ENCODE measurements at regions not wholly inside any gene's neighbourhood (a gene's known extent, or its start where the extent isn't known, plus 50 kb on each side); places are given as distances from the start of the nearest gene placed in this dataset.

- TF ChIP-seq CBX8 (IDR thresholded peaks at IDR 0.05; ENCODE audit: borderline replicate concordance, low read depth, low read length) (no peak), RAD21 (IDR thresholded peaks at IDR 0.05 in 1 of 2, conservative IDR thresholded peaks at IDR 0.05 in 1 of 2; ENCODE audit: low read depth in 2 of 2, low read length in 2 of 2) (no peak), POLR2AphosphoS5 (IDR thresholded peaks at IDR 0.05; ENCODE audit: low read depth, low read length) (no peak)
- TF ChIP-seq, protein P1, sequence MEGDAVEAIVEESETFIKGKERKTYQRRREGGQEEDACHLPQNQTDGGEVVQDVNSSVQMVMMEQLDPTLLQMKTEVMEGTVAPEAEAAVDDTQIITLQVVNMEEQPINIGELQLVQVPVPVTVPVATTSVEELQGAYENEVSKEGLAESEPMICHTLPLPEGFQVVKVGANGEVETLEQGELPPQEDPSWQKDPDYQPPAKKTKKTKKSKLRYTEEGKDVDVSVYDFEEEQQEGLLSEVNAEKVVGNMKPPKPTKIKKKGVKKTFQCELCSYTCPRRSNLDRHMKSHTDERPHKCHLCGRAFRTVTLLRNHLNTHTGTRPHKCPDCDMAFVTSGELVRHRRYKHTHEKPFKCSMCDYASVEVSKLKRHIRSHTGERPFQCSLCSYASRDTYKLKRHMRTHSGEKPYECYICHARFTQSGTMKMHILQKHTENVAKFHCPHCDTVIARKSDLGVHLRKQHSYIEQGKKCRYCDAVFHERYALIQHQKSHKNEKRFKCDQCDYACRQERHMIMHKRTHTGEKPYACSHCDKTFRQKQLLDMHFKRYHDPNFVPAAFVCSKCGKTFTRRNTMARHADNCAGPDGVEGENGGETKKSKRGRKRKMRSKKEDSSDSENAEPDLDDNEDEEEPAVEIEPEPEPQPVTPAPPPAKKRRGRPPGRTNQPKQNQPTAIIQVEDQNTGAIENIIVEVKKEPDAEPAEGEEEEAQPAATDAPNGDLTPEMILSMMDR (IDR thresholded peaks at IDR 0.05; ENCODE audit: control extremely low read depth in 1 of 3, insufficient read depth in 1 of 3, low read depth in 1 of 3, low read length in 3 of 3): no peak
- TF ChIP-seq, protein P2, sequence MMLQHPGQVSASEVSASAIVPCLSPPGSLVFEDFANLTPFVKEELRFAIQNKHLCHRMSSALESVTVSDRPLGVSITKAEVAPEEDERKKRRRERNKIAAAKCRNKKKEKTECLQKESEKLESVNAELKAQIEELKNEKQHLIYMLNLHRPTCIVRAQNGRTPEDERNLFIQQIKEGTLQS (IDR thresholded peaks at IDR 0.05; ENCODE audit: insufficient read depth, low read depth, low read length): no peak
Observed at GRCh38 chr2:120666433-120666832, 69.2 kb upstream of the GLI2 start.
